ENCODE measurements at regions not wholly inside any gene's neighbourhood (a gene's known extent, or its start where the extent isn't known, plus 50 kb on each side); places are given as distances from the start of the nearest gene placed in this dataset.

- Histone ChIP-seq H3K4me1 (no peaks in the 10 kb centered on the region), H3K27ac (no peak overlapping the region)
These were observed 432.7 kb upstream of the KLF4 start for GRCh38 chr9:107922260-107922659.

GRCh38 chr9:107919263-107919662 is 429.7 kb upstream of the KLF4 start:
- no peak for DNase-seq
- Histone ChIP-seq H3K4me1 (no peaks in the 10 kb centered on the region), H3K27ac (no peak overlapping the region), H3K9ac (ENCODE audit: low read depth in 2 of 2, low read length in 2 of 2) (no peak overlapping the region), H3K36me3 (no peaks in the 10 kb centered on the region), H3K4me3 (no peak overlapping the region), H3K9me3 (no peaks in the 10 kb centered on the region), H3K27me3 (no peaks in the 10 kb centered on the region)
- intact Hi-C loops (cut with DNase I), result no loop called here
- TF ChIP-seq CTCF (IDR thresholded peaks at IDR 0.05), result no peak

More at GRCh38 chr9:107922260-107922659, 432.7 kb upstream of the KLF4 start:
- TF ChIP-seq CTCF (IDR thresholded peaks at IDR 0.05), result no peak
- no peak for DNase-seq
- no peak overlapping the region for H3K4me3 ChIP-seq
- no peaks in the 10 kb centered on the region for H3K9me3 ChIP-seq
- no peak overlapping the region for H3K9ac ChIP-seq (ENCODE audit: low read depth in 2 of 2, low read length in 2 of 2)
- no peaks in the 10 kb centered on the region for H3K27me3 ChIP-seq
- intact Hi-C loops (cut with DNase I), result no loop called here
- no peaks in the 10 kb centered on the region for H3K36me3 ChIP-seq

- TF ChIP-seq CTCF (IDR thresholded peaks at IDR 0.05), result no peak
- Histone ChIP-seq H3K27me3 (no peaks in the 10 kb centered on the region), H3K9ac (ENCODE audit: low read depth in 2 of 2, low read length in 2 of 2) (no peak overlapping the region), H3K36me3 (no peaks in the 10 kb centered on the region), H3K27ac (no peak overlapping the region), H3K4me3 (no peak overlapping the region), H3K4me1 (no peaks in the 10 kb centered on the region), H3K9me3 (no peaks in the 10 kb centered on the region)
- no peak for DNase-seq
- intact Hi-C loops (cut with DNase I), result no loop called here
These were observed 429.2 kb upstream of the KLF4 start for GRCh38 chr9:107918749-107919148.

DNA sequence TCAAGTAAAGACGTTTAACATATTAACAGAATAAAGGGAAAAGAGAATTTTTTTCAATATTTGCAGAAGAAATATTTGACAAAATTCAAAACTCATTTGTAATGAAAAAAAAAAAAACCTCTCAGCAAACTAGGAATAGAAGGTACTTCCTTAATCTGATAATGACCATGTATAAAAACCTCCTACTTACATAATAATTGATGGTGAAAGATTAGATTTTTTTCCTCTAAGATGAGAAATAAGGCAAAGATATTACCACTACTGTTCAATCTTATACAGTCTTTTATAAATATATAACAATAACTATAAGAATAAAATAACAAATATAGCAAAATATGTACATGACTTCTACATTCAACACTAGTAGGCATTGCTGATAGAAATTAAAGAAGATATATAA is 424.6 kb upstream of the KLF4 start:
- no peak for DNase-seq
- intact Hi-C loops (cut with DNase I), result no loop called here
- H3K27ac ChIP-seq, result no peak overlapping the region
- H3K36me3 ChIP-seq, result no peaks in the 10 kb centered on the region
- no peaks in the 10 kb centered on the region for H3K27me3 ChIP-seq
- no peak for TF ChIP-seq CTCF (IDR thresholded peaks at IDR 0.05)
- no peaks in the 10 kb centered on the region for H3K4me1 ChIP-seq
- no peak overlapping the region for H3K9ac ChIP-seq (ENCODE audit: low read depth in 2 of 2, low read length in 2 of 2)
- H3K4me3 ChIP-seq, result no peak overlapping the region
- no peaks in the 10 kb centered on the region for H3K9me3 ChIP-seq

DNA sequence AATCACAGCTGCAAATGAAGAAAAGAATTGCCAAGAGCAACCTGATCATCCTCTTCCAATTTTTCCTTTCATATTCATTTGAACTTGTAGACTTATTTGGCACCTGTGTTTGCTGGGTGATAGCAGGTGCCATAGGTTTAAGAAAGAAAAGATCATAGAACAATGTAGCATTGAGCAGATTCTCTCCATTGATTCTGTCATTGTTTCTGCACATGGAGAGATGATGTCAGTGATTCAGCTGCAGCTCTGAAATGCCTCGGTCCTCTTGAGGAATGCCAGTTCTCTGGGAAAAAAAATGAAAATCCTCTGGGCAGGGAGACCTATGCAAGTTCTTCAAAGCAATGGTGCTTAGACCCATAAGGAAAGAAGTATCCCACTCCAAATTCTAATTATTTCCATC is 418.1 kb upstream of the KLF4 start:
- Histone ChIP-seq H3K4me3 (no peak overlapping the region), H3K27me3 (no peaks in the 10 kb centered on the region), H3K9me3 (no peaks in the 10 kb centered on the region), H3K9ac (ENCODE audit: low read depth in 2 of 2, low read length in 2 of 2) (no peak overlapping the region), H3K4me1 (no peaks in the 10 kb centered on the region), H3K27ac (no peak overlapping the region), H3K36me3 (no peaks in the 10 kb centered on the region)
- no peak for DNase-seq
- intact Hi-C loops (cut with DNase I), result no loop called here
- TF ChIP-seq CTCF (IDR thresholded peaks at IDR 0.05), result no peak

- Histone ChIP-seq H3K9me3 (no peaks in the 10 kb centered on the region), H3K9ac (ENCODE audit: low read depth in 2 of 2, low read length in 2 of 2) (no peak overlapping the region), H3K4me1 (no peaks in the 10 kb centered on the region), H3K36me3 (no peaks in the 10 kb centered on the region), H3K27ac (no peak overlapping the region), H3K4me3 (no peak overlapping the region), H3K27me3 (no peaks in the 10 kb centered on the region)
- no peak for DNase-seq
- TF ChIP-seq CTCF (IDR thresholded peaks at IDR 0.05), result no peak
- intact Hi-C loops (cut with DNase I), result no loop called here
These were observed 417.7 kb upstream of the KLF4 start for GRCh38 chr9:107907255-107907654.
